ENCODE measurements at regions not wholly inside any gene's neighbourhood (a gene's known extent, or its start where the extent isn't known, plus 50 kb on each side); places are given as distances from the start of the nearest gene placed in this dataset.

DNA sequence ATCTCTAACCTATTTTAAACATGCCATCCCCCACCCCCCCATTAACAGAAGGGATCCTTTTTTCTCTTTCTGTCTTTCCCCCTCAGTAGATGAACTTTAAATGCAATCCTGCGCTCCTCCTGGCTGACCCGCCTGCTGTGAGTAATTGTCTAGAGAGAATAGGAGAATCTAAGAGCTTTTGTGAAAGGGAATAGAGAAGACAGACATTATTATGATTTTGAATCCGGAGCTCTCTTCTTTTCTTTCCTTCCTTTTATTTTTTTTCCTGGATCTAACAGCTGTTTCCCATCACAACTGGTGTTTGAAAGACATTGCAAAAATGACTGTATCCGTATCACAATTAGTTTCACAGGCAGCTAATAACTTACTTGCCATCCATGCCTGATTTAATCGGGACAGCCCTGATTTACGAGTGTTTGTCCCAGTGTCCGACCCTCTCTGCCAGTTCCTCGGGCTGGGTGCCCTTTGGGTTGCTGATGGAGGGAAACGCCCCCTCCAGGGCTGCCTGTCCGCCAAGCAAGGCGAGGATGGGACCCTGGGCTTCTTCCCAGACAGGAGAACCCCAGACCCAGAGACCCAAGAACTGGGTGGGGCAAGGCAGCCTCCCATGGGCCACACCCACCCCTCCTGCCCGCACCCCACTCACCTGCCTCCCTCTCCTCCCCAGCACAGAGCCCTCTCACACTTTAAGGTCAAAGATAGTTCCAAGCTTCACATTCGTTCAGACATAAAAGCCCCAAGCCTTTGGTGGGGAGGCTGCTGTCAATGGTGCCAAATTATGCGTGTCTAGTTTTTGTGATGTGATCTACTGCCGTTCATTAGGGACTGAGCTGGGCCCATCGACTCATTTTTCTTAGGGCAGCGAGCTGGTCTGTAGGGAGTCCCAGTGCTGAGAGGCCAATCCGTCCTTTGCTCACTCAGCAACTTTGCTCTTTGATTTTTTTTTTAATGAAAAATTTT lies 231.7 kb downstream of the ZNF516 start:
- Histone ChIP-seq H3K36me3 (no peaks in the 10 kb centered on the region), H3K27me3 (no peaks in the 10 kb centered on the region), H3K4me3 (no peak overlapping the region), H3K27ac (no peak overlapping the region), H3K9me3 (replicated peaks) (no peaks in the 10 kb centered on the region), H3K4me1 (no peaks in the 10 kb centered on the region)
- no peak for DNase-seq

DNA sequence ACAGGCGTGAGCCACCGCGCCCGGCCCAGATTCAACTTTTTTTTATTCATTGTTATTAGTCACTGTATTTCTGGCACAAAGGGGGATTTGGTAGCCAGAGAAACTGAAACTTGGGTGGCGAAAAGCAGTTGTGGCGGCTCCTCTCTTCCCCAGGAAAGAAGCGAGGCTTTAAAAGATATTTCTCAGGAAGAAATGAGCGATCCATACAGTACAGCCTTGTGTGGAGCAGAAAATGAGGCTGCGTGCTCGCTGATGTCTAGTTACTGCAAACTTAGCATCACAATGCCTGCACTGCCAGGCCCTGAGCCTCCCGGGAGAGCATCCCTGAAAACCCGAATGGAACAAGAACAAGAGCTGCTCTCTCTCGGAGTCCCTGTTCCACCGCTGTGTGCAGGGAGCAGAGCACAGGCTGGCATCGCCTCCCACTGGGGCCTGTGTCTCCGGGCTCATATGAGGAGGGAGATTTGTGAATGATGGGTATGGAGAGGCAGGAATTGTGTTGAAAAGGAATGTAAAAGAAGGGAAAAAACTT lies 234.0 kb downstream of the ZNF516 start:
- no peak for DNase-seq

DNA sequence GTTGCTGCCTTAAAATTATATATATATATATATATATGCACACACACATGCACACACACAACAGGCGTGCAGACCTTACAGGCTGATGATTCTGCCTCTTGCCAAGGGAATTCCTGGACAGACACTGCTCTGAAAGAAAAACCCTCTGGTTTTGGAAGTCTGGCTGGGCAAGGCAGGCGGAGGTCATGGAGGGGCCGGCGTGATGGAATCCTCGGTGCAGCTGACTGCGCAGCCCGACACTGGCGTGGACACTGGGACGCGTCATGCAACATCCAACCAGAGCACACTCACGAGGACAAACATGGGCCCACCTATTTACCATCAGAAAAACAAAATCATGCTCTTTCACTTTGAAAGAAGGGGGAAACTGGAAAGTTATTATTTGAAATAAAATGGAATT lies 235.3 kb downstream of the ZNF516 start:
- no peak overlapping the region for H3K4me3 ChIP-seq
- H3K9me3 ChIP-seq (replicated peaks) = no peaks in the 10 kb centered on the region
- no peaks in the 10 kb centered on the region for H3K36me3 ChIP-seq
- H3K4me1 ChIP-seq = no peaks in the 10 kb centered on the region
- no peak for DNase-seq
- H3K27me3 ChIP-seq = no peaks in the 10 kb centered on the region
- H3K27ac ChIP-seq = no peak overlapping the region

More for the DNA sequence above, 234.0 kb downstream of the ZNF516 start:
- H3K27me3 ChIP-seq = no peaks in the 10 kb centered on the region
- no peak overlapping the region for H3K27ac ChIP-seq
- H3K9me3 ChIP-seq (replicated peaks) = no peaks in the 10 kb centered on the region
- H3K4me3 ChIP-seq = no peak overlapping the region
- H3K4me1 ChIP-seq = no peaks in the 10 kb centered on the region
- H3K36me3 ChIP-seq = no peaks in the 10 kb centered on the region

- Histone ChIP-seq H3K27me3 (no peaks in the 10 kb centered on the region), H3K9me3 (replicated peaks) (no peaks in the 10 kb centered on the region), H3K27ac (no peak overlapping the region), H3K4me1 (no peaks in the 10 kb centered on the region), H3K36me3 (no peaks in the 10 kb centered on the region), H3K4me3 (no peak overlapping the region)
- no peak for DNase-seq
These were observed 235.9 kb downstream of the ZNF516 start for GRCh38 chr18:76259096-76259495.

DNA sequence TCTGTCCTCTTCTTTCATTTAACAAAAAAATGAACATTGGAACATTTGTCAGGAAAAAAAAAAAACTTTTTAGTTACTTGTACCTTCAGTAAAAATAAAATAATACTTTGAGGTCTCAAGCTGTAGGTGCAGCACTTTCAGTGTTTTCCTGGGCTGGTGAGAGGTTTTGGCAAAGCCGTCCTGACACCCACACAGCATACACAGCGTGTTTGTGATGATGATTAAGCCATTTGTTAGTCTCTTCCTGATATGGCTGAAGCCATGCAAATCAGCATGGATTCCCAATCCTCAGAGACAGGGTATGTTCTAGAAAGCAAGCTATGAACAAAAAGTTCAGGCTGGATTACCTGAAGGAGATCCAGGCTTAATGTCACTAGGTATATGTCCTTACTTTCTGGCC lies 236.8 kb downstream of the ZNF516 start:
- H3K4me3 ChIP-seq = no peak overlapping the region
- no peaks in the 10 kb centered on the region for H3K27me3 ChIP-seq
- H3K4me1 ChIP-seq = no peaks in the 10 kb centered on the region
- H3K9me3 ChIP-seq (replicated peaks) = no peaks in the 10 kb centered on the region
- H3K36me3 ChIP-seq = no peaks in the 10 kb centered on the region
- no peak for DNase-seq
- no peak overlapping the region for H3K27ac ChIP-seq

DNA sequence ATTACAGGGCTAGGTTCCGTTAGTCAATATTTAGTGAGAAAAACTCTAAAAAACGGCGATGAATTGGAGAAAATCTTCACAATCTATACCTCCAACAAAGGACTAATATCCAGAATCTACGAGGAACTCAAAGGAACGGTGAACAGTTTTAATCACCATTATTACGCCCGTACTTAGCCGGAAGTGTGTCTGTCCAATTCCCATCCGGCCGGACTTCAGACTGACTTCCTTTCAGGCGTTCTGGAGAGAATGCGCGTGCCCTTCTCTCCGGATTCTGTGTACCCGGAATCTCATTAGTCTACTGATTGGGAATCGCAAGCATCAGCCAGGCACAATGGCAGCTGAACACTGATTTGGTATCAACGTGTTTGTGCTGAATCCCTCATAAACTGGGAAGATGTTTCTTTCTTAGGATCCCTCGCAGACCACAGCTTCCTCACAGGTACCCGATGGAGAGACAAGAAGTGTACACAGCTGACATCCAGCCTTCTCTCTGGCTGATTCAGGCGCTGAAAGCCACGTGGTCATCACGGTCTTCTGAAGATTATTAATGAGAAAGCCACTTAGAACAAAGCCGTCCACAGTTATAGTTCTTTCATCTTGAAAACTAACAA lies 239.9 kb downstream of the ZNF516 start:
- H3K9me3 ChIP-seq (replicated peaks) = no peaks in the 10 kb centered on the region
- H3K27ac ChIP-seq = no peak overlapping the region
- no peaks in the 10 kb centered on the region for H3K4me1 ChIP-seq
- no peak for DNase-seq
- no peak overlapping the region for H3K4me3 ChIP-seq
- no peaks in the 10 kb centered on the region for H3K36me3 ChIP-seq
- H3K27me3 ChIP-seq = no peaks in the 10 kb centered on the region

DNA sequence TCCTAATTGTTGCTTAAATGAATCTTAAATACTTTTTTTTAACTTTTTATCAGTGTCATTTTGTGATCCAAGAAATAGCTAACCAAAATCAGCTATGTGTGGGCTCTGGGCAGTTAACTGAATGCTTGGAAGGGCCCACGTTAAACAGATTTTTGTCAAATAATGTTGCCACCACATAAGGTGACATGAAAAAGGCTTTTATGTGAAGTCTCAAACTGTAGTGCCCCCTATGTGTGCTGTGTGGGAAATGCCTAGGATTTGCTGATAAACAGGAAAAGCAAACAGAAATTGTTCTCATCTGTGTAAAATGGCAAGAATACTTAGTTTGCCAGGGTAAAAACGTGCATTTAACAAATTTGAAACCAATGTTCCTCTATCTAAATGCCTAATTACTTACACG lies 242.2 kb downstream of the ZNF516 start:
- no peaks in the 10 kb centered on the region for H3K36me3 ChIP-seq
- no peaks in the 10 kb centered on the region for H3K9me3 ChIP-seq (replicated peaks)
- no peak overlapping the region for H3K27ac ChIP-seq
- no peaks in the 10 kb centered on the region for H3K4me1 ChIP-seq
- no peak overlapping the region for H3K4me3 ChIP-seq
- peak in 1 of 2 experiments; percentile 6 for DNase-seq
- no peaks in the 10 kb centered on the region for H3K27me3 ChIP-seq

- Histone ChIP-seq H3K4me1 (no peaks in the 10 kb centered on the region), H3K4me3 (no peak overlapping the region), H3K27ac (no peak overlapping the region), H3K9me3 (replicated peaks) (no peaks in the 10 kb centered on the region), H3K36me3 (no peaks in the 10 kb centered on the region), H3K27me3 (no peaks in the 10 kb centered on the region)
- DNase-seq = no peak
These were observed 242.9 kb downstream of the ZNF516 start for GRCh38 chr18:76252139-76252538.

DNA sequence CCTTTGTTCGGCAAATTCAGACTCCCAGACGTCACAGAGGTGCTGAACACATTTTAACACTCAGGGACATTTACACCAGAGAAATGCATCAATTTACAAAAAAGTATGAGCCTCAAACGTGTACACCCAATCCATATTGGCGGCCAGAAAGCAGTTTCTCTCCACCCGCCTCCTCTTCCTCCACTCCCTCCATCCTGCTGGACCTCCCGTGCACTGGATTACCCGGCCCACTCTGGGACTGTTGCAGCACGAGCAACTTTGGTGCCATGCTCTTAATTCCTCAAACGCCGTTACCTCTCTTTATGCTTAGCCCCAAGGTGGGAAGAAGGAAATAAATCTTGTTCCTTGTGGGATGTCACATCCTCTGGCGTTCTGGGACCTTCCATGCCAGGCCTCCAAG lies 243.4 kb downstream of the ZNF516 start:
- H3K9me3 ChIP-seq (replicated peaks) = no peaks in the 10 kb centered on the region
- no peaks in the 10 kb centered on the region for H3K36me3 ChIP-seq
- no peak for DNase-seq
- no peaks in the 10 kb centered on the region for H3K27me3 ChIP-seq
- no peak overlapping the region for H3K27ac ChIP-seq
- no peaks in the 10 kb centered on the region for H3K4me1 ChIP-seq
- no peak overlapping the region for H3K4me3 ChIP-seq

DNA sequence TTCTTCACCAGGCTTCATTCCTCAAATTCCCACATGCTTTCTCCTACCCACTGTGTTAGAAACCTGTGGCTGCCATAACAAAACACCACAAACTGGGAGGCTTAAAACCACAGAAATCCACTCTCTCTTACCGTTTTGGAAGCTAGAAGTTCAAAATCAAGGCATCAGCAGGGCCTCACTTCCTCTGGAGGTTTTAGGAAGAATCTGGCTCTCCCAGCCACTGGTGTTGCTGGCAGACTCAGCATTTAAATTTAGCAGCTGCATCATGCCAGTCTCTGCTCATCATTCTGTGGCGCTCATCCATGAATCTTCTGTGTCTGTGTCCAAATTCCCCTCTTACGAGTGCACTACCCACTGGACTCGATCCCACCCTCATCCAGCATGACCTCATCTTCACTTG lies 248.5 kb downstream of the ZNF516 start:
- DNase-seq = no peak
- Histone ChIP-seq H3K27me3 (no peaks in the 10 kb centered on the region), H3K4me3 (no peak overlapping the region), H3K9me3 (replicated peaks) (no peaks in the 10 kb centered on the region), H3K36me3 (no peaks in the 10 kb centered on the region), H3K27ac (no peak overlapping the region), H3K4me1 (no peaks in the 10 kb centered on the region)

- no peak overlapping the region for H3K4me3 ChIP-seq
These were observed 260.4 kb downstream of the ZNF516 start for GRCh38 chr18:76234676-76235060.

DNA sequence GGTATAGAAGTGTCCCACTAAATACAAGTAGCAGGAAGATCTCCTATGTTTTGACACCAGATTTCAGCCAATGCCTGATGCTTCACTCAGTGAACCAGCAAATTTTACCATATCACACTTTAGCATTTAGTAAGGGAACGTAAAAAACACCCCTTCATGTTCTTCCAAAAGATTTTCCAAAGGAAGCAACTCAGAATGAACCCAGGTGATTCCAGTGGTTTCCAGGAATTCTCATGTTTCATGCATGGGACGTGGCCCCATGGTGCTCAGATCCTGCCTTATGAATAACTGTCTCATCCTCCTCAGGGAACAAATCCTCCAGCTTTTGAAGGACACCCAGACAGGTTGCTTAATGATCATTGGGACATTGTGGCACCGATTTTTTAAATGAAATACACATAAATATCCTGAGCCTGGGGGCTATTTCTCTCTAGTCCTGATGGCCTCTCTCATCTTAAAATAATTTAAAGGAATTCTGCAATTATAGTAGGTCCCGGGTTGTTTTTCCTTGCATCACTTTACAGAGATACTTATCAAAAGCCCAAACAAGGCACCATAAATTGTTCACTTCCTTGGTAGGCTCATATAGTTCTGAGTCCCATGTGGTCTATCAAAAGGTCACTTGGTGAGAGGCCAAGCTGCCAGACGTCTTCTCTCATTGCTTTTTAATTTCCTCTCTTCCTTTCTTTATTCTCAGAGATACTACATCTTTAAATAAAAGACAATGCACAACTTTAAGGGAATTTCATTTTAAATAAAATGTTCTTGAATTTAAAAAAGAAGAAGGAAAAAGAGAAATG lies 261.0 kb downstream of the ZNF516 start:
- Histone ChIP-seq H3K4me3 (no peak overlapping the region), H3K4me1 (no peaks in the 10 kb centered on the region), H3K9me3 (replicated peaks) (no peaks in the 10 kb centered on the region), H3K27ac (no peak overlapping the region), H3K27me3 (no peaks in the 10 kb centered on the region), H3K36me3 (no peaks in the 10 kb centered on the region)
- no peak for DNase-seq

More at GRCh38 chr18:76234676-76235060, 260.4 kb downstream of the ZNF516 start:
- no peak for DNase-seq
- Histone ChIP-seq H3K27me3 (no peaks in the 10 kb centered on the region), H3K4me1 (no peaks in the 10 kb centered on the region), H3K27ac (no peak overlapping the region), H3K36me3 (no peaks in the 10 kb centered on the region), H3K9me3 (replicated peaks) (no peaks in the 10 kb centered on the region)

DNA sequence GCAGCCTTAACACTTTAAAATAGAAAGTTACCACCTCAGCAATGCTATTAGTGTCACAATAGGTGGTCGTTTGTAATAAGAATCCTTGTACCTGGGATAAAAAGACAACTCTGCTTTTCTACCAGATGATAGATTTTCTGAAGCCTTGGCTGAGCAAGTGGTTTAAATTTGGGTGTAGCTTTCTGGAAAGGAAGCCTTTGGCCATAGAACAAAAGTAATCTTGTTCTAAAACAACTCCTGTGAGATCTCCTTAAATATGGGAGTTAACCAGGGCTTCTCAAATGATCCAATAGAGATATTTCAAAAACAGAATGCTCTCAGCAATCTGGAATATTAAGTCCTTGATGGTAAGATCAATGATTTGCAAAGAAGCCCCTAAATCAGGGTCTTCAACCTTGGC lies 261.6 kb downstream of the ZNF516 start:
- no peak overlapping the region for H3K4me3 ChIP-seq
- H3K9me3 ChIP-seq (replicated peaks) = no peaks in the 10 kb centered on the region
- H3K27me3 ChIP-seq = no peaks in the 10 kb centered on the region
- no peaks in the 10 kb centered on the region for H3K4me1 ChIP-seq
- H3K36me3 ChIP-seq = no peaks in the 10 kb centered on the region
- no peak for DNase-seq
- no peak overlapping the region for H3K27ac ChIP-seq

DNA sequence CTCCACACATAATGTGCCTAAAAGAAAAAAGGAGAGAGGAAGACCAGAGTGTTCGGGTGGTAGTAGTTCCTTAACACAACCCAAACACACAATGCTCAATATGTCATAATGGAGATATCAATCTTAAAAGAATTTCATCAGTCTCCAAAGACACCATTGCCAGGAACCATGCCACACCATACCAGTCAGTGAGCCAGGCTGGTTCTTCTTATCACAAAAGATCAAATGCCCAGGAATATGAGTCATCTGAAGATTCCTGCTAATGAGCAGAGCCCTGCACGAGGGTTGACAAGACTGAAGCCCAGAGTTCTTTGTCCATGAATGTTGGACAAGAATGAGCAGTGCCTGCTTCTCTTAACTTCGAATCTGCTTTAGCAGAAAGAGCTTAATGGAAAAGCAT lies 262.3 kb downstream of the ZNF516 start:
- Histone ChIP-seq H3K27me3 (no peaks in the 10 kb centered on the region), H3K27ac (no peak overlapping the region), H3K4me3 (no peak overlapping the region), H3K9me3 (replicated peaks) (no peaks in the 10 kb centered on the region), H3K4me1 (no peaks in the 10 kb centered on the region), H3K36me3 (no peaks in the 10 kb centered on the region)
- no peak for DNase-seq

GRCh38 chr18:76232010-76232409 lies 263.0 kb downstream of the ZNF516 start:
- H3K9me3 ChIP-seq (replicated peaks) = no peaks in the 10 kb centered on the region
- no peak overlapping the region for H3K4me3 ChIP-seq
- H3K27ac ChIP-seq = no peak overlapping the region
- H3K27me3 ChIP-seq = no peaks in the 10 kb centered on the region
- DNase-seq = no peak
- no peaks in the 10 kb centered on the region for H3K36me3 ChIP-seq
- no peaks in the 10 kb centered on the region for H3K4me1 ChIP-seq

All from SJCRH30 (cell line).